Neural progenitor cell (in vitro differentiated cells): ENCODE measurements at regions not wholly inside any gene's neighbourhood (a gene's known extent, or its start where the extent isn't known, plus 50 kb on each side); places are given as distances from the start of the nearest gene placed in this dataset.
A peak's percentile ranks its signal among the peaks of the same experiment; 100 is the strongest.

Source experiments
- DNase-seq: peaks from one replicate; pipeline ENCODE4 v3.0.0-alpha.2; 2016; ENCODE audit warnings: low spot score
- H2AFZ ChIP-seq: fragments of 200-600 bp; sonication (generic); replicated peaks from 2 replicates; pipeline ENCODE4 v1.6.1; 2016; ENCODE audit warnings: antibody characterized with exemption
- H3F3A ChIP-seq: fragments of 200-600 bp; sonication (generic); 2 replicates; pipeline ENCODE4 v1.6.1; 2016; ENCODE audit warnings: antibody characterized with exemption, low read depth
- H3K27ac ChIP-seq: fragments of 200-600 bp; sonication (generic); 2 replicates; pipeline ENCODE4 v1.5.1; 2016; ENCODE audit warnings: mild to moderate bottlenecking
- H3K27me3 ChIP-seq: fragments of 200-600 bp; sonication (generic); 2 replicates; pipeline ENCODE4 v1.6.1; 2016; ENCODE audit warnings: mild to moderate bottlenecking, moderate library complexity
- H3K36me3 ChIP-seq: fragments of 200-600 bp; sonication (generic); 2 replicates; pipeline ENCODE4 v1.5.1; 2016
- H3K4me1 ChIP-seq: fragments of 200-600 bp; sonication (generic); 2 replicates; pipeline ENCODE4 v1.6.1; 2016; ENCODE audit warnings: mixed run types
- H3K4me2 ChIP-seq: fragments of 200-600 bp; sonication (generic); 2 replicates; pipeline ENCODE4 v1.6.1; 2016
- H3K4me3 ChIP-seq: fragments of 200-600 bp; sonication (generic); 2 replicates; pipeline ENCODE4 v1.5.1; 2016
- H3K79me2 ChIP-seq: fragments of 200-600 bp; sonication (generic); 2 replicates; pipeline ENCODE4 v1.6.1; 2016; ENCODE audit warnings: low read depth
- H3K9ac ChIP-seq: fragments of 200-600 bp; sonication (generic); 2 replicates; pipeline ENCODE4 v1.6.1; 2016
- H3K9me3 ChIP-seq: fragments of 200-600 bp; sonication (generic); 2 replicates; pipeline ENCODE4 v1.5.1; 2016; ENCODE audit warnings: low read depth
- H4K20me1 ChIP-seq: fragments of 200-600 bp; sonication (generic); 2 replicates; pipeline ENCODE4 v1.6.1; 2016; ENCODE audit warnings: low read depth
- H3K27ac Mint-ChIP-seq: 3 replicates; pipeline ENCODE4 v1.8.0; 2021; ENCODE audit warnings: mixed read lengths
- H3K27me3 Mint-ChIP-seq: 2 replicates; pipeline ENCODE4 v1.8.0; 2022; ENCODE audit warnings: low read depth, mild to moderate bottlenecking, inconsistent platforms, moderate library complexity, mixed read lengths; ENCODE audit not compliant: insufficient read depth
- H3K36me3 Mint-ChIP-seq: 3 replicates; pipeline ENCODE4 v1.8.0; 2021; ENCODE audit warnings: mixed read lengths
- H3K4me1 Mint-ChIP-seq: 3 replicates; pipeline ENCODE4 v1.8.0; 2021; ENCODE audit warnings: mixed read lengths
- H3K4me3 Mint-ChIP-seq: 3 replicates; pipeline ENCODE4 v1.8.0; 2021; ENCODE audit warnings: mild to moderate bottlenecking, moderate library complexity, mixed read lengths
- H3K9me3 Mint-ChIP-seq: 3 replicates; pipeline ENCODE4 v1.8.0; 2020; ENCODE audit warnings: mixed read lengths
- CTCF ChIP-seq: fragments of 200-600 bp; sonication (generic); IDR thresholded peaks from 2 replicates; pipeline ENCODE4 v1.5.1; 2017; ENCODE audit warnings: antibody characterized with exemption, mild to moderate bottlenecking
- EZH2 ChIP-seq: fragments of 200-600 bp; sonication (generic); IDR thresholded peaks from 2 replicates; pipeline ENCODE4 v1.6.1; 2017; ENCODE audit warnings: antibody characterized with exemption, mild to moderate bottlenecking, moderate library complexity
- EZH2phosphoT487 ChIP-seq: fragments of 200-600 bp; sonication (generic); IDR thresholded peaks from 2 replicates; pipeline ENCODE4 v1.6.1; 2017; ENCODE audit warnings: antibody characterized with exemption

- Histone ChIP-seq H3K9ac (no peak overlapping the region), H2AFZ (no peak overlapping the region), H3K4me2 (no peak overlapping the region), H3K4me1 (peaks cover 6% of the 10 kb centered on the region), H3K4me3 (no peak overlapping the region), H4K20me1 (no peaks in the 10 kb centered on the region), H3K36me3 (no peaks in the 10 kb centered on the region), H3K79me2 (no peaks in the 10 kb centered on the region), H3F3A (peaks cover 11% of the 10 kb centered on the region), H3K9me3 (no peaks in the 10 kb centered on the region), H3K27ac (no peak overlapping the region), H3K27me3 (no peaks in the 10 kb centered on the region)
- H3K27me3 Mint-ChIP-seq, result peaks cover 4% of the 10 kb centered on the region
- no peak for DNase-seq
- peak overlapping the region; percentile 85 for H3K27ac Mint-ChIP-seq
- TF ChIP-seq EZH2 (no peak), EZH2phosphoT487 (no peak), CTCF (no peak)
- H3K4me3 Mint-ChIP-seq, result no peak overlapping the region
- peaks cover 26% of the 10 kb centered on the region for H3K4me1 Mint-ChIP-seq
- H3K9me3 Mint-ChIP-seq, result no peaks in the 10 kb centered on the region
- H3K36me3 Mint-ChIP-seq, result no peaks in the 10 kb centered on the region
Measured at GRCh38 chr16:9154567-9155410, 63.3 kb downstream of the HAPSTR1 start.

- Mint-ChIP-seq H3K27ac (no peak overlapping the region), H3K9me3 (no peaks in the 10 kb centered on the region), H3K4me3 (no peak overlapping the region), H3K36me3 (no peaks in the 10 kb centered on the region), H3K4me1 (peaks cover 33% of the 10 kb centered on the region), H3K27me3 (peaks cover 6% of the 10 kb centered on the region)
- Histone ChIP-seq H3F3A (peaks cover 11% of the 10 kb centered on the region), H3K79me2 (no peaks in the 10 kb centered on the region), H2AFZ (no peak overlapping the region), H3K36me3 (no peaks in the 10 kb centered on the region), H3K27me3 (no peaks in the 10 kb centered on the region), H3K9me3 (no peaks in the 10 kb centered on the region), H3K4me1 (peaks cover 6% of the 10 kb centered on the region), H3K4me2 (no peak overlapping the region), H3K4me3 (no peak overlapping the region), H4K20me1 (no peaks in the 10 kb centered on the region), H3K9ac (no peak overlapping the region), H3K27ac (no peak overlapping the region)
- DNase-seq, result no peak
- TF ChIP-seq CTCF (no peak), EZH2phosphoT487 (no peak), EZH2 (no peak)
Measured at GRCh38 chr16:9155871-9156270, 64.4 kb downstream of the HAPSTR1 start.

- Histone ChIP-seq H3F3A (peaks cover 7% of the 10 kb centered on the region), H3K4me2 (no peak overlapping the region), H2AFZ (no peak overlapping the region), H4K20me1 (no peaks in the 10 kb centered on the region), H3K9me3 (no peaks in the 10 kb centered on the region), H3K27ac (no peak overlapping the region), H3K27me3 (no peaks in the 10 kb centered on the region), H3K36me3 (no peaks in the 10 kb centered on the region), H3K9ac (no peak overlapping the region), H3K4me1 (peaks cover 3% of the 10 kb centered on the region), H3K79me2 (no peaks in the 10 kb centered on the region), H3K4me3 (no peak overlapping the region)
- Mint-ChIP-seq H3K4me3 (peak overlapping the region; percentile 60), H3K36me3 (no peaks in the 10 kb centered on the region), H3K27me3 (peaks cover 4% of the 10 kb centered on the region), H3K27ac (peak overlapping the region; percentile 50), H3K9me3 (peaks cover 4% of the 10 kb centered on the region), H3K4me1 (peaks cover 22% of the 10 kb centered on the region)
- DNase-seq, result peak; percentile 82
- TF ChIP-seq CTCF (peak; percentile 79), EZH2 (no peak), EZH2phosphoT487 (no peak)
Measured at GRCh38 chr16:9159839-9160550, 68.6 kb downstream of the HAPSTR1 start.
